AG04450 (cell line): ENCODE measurements at regions not wholly inside any gene's neighbourhood (a gene's known extent, or its start where the extent isn't known, plus 50 kb on each side); places are given as distances from the start of the nearest gene placed in this dataset.
"Not testable (repeated sequence)": the region's sequence is repeated elsewhere in the genome, so short reads cannot be mapped to it uniquely, and the experiment has no call there.

ENCODE experiments used
- CTCF ChIA-PET: fragments of 300-600, 350-600 bp; formaldehyde crosslinking; extraction: SDS; loops from one replicate; lab custom pipeline; 2022; ENCODE audit warnings: antibody characterized with exemption, inconsistent platforms; lab: Charles Lee
- POLR2A ChIA-PET: fragments of 350-600 bp; formaldehyde crosslinking; extraction: SDS; loops from one replicate; lab custom pipeline; 2021; ENCODE audit warnings: antibody characterized with exemption, inconsistent platforms; lab: Yijun Ruan, JAX
- DNase-seq: peaks from one replicate; pipeline ENCODE4 v3.0.0-alpha.2; 2011; ENCODE audit warnings: low read depth, low spot score
- H3K27ac ChIP-seq: one replicate; pipeline ENCODE4 v1.5.1; 2012; ENCODE audit warnings: low read depth, low read length, control low read depth
- H3K27me3 ChIP-seq: one replicate; pipeline ENCODE4 v1.6.0; 2012; ENCODE audit warnings: low read length; ENCODE audit not compliant: control insufficient read depth, insufficient read depth
- H3K4me3 ChIP-seq: 2 replicates; pipeline ENCODE4 v1.5.1; 2011; ENCODE audit warnings: mild to moderate bottlenecking, low read depth, low read length, control low read depth
- H3K9me3 ChIP-seq: 2 replicates; pipeline ENCODE4 v1.5.1; 2012; ENCODE audit warnings: low read length; ENCODE audit not compliant: control insufficient read depth, insufficient read depth
- CTCF ChIP-seq: IDR thresholded peaks from 2 replicates; pipeline ENCODE4 v1.5.1; 2011; ENCODE audit warnings: low read depth, low read length, control low read depth, inconsistent platforms

- H3K27me3 ChIP-seq, H3K4me3 ChIP-seq, DNase-seq, POLR2A ChIA-PET, H3K27ac ChIP-seq, CTCF ChIA-PET: not testable (repeated sequence)
- H3K9me3 ChIP-seq: peaks cover 15% of the 10 kb centered on the region
Observed at GRCh38 chr5:12573916-12574297, 669.7 kb upstream of the CTNND2 start.

GRCh38 chr5:12570688-12571087, 666.4 kb upstream of the CTNND2 start:
- H3K27ac ChIP-seq: no peak overlapping the region
- no peak for DNase-seq
- H3K27me3 ChIP-seq: no peaks in the 10 kb centered on the region
- H3K9me3 ChIP-seq: peaks cover 12% of the 10 kb centered on the region
- POLR2A ChIA-PET: no interaction called here
- TF ChIP-seq CTCF: no peak
- H3K4me3 ChIP-seq: no peak overlapping the region
- CTCF ChIA-PET: no interaction called here

DNA sequence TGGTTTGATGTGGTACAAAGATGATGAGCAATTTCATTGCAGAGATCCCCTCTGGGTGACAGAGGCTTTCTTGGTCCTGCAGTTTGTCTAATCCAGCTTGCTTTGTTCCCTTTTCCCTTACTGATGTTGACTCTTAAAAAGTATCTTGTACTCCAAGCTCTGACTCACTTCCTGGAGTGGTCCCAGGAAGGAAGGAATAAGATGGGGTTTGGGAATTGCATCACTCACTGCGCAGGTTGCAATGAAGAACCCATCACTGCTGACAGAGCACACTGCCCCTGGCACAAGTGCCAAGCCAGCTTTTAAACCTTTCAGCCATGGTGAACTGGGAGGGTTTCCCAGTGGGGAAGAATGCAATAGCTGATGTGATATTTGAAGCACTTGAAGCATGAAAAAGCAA, 662.2 kb upstream of the CTNND2 start:
- H3K27me3 ChIP-seq: no peaks in the 10 kb centered on the region
- TF ChIP-seq CTCF: no peak
- H3K27ac ChIP-seq: no peak overlapping the region
- ChIA-PET CTCF (no interaction called here), POLR2A (no interaction called here)
- H3K4me3 ChIP-seq: no peak overlapping the region
- DNase-seq: no peak
- peaks cover 6% of the 10 kb centered on the region for H3K9me3 ChIP-seq

- H3K4me3 ChIP-seq: no peak overlapping the region
- peaks cover 5% of the 10 kb centered on the region for H3K9me3 ChIP-seq
- TF ChIP-seq CTCF: no peak
- no peak for DNase-seq
- POLR2A ChIA-PET: no interaction called here
- CTCF ChIA-PET: no interaction called here
- H3K27me3 ChIP-seq: no peaks in the 10 kb centered on the region
- no peak overlapping the region for H3K27ac ChIP-seq
Observed at GRCh38 chr5:12557012-12557411, 652.8 kb upstream of the CTNND2 start.

DNA sequence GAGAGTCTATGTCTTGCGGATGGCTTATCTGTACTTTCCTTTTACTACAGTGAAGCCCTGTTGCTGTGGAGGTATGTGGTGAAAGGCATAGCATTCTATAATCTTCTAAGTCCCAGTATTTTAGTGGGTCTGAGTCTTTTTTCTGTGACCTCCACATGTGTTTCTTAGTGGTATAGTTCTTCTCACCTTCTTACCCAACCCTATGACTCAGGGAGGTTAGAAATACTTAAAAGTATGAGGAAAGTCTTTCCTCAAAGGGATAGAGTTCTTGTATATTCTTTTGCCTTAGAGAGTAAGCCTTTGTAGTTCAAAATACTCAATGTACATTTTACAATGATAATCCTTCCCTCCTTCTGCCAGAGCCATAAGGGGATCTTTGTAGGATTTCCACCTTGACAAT, 621.9 kb upstream of the CTNND2 start:
- no peak for DNase-seq
- CTCF ChIA-PET: no interaction called here
- POLR2A ChIA-PET: no interaction called here
- no peak overlapping the region for H3K27ac ChIP-seq
- H3K9me3 ChIP-seq: peaks cover 7% of the 10 kb centered on the region
- no peaks in the 10 kb centered on the region for H3K27me3 ChIP-seq
- H3K4me3 ChIP-seq: no peak overlapping the region
- TF ChIP-seq CTCF: no peak

DNA sequence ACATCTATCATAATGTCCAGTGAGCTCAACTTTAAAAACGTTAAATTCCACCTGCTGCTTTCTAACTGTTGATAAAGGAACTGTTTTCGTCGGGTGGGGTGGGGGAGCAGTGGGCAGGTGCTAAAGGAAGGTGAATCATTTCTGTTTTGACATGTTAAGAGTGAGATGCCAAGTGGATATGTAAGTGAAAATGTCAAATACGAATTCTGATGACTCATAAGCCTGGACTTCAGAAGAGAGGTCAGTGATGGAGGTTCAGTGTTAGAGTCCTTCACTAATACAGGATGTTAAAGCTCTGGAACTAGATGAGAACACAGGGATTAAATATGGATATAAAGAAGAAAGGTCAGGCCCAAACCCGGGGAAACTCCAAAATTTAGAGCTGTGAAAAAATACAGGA, 617.9 kb upstream of the CTNND2 start:
- ChIA-PET CTCF (no interaction called here), POLR2A (no interaction called here)
- Histone ChIP-seq H3K27ac (no peak overlapping the region), H3K4me3 (no peak overlapping the region), H3K9me3 (peaks cover 20% of the 10 kb centered on the region), H3K27me3 (no peaks in the 10 kb centered on the region)
- no peak for TF ChIP-seq CTCF
- no peak for DNase-seq

GRCh38 chr5:12504983-12505382, 600.7 kb upstream of the CTNND2 start:
- H3K4me3 ChIP-seq, CTCF ChIA-PET, POLR2A ChIA-PET, H3K9me3 ChIP-seq, H3K27ac ChIP-seq, H3K27me3 ChIP-seq, DNase-seq: not testable (repeated sequence)
